Embryonic facial prominence (tissue), 1 donor: ENCODE measurements at regions not wholly inside any gene's neighbourhood (a gene's known extent, or its start where the extent isn't known, plus 50 kb on each side); places are given as distances from the start of the nearest gene placed in this dataset.
"Not testable (repeated sequence)": the region's sequence is repeated elsewhere in the genome, so short reads cannot be mapped to it uniquely, and the experiment has no call there.

Experiments
- DNase-seq: peaks from one replicate; pipeline ENCODE4 v3.0.0-alpha.2; 2016; ENCODE audit errors: extremely low spot score

- DNase-seq, result no peak
Observed at GRCh38 chr9:113665064-113665463, 201.5 kb downstream of the RGS3 start.

- DNase-seq, result no peak
Observed at GRCh38 chr9:113665756-113666155, 202.2 kb downstream of the RGS3 start.

- DNase-seq, result no peak
Observed at GRCh38 chr9:113668061-113668460, 204.5 kb downstream of the RGS3 start.

GRCh38 chr9:113669522-113670115 lies 206.1 kb downstream of the RGS3 start:
- DNase-seq, result no peak

GRCh38 chr9:113673726-113674125 lies 202.4 kb upstream of the ZNF618 start:
- DNase-seq, result no peak

- no peak for DNase-seq
Observed at GRCh38 chr9:113674436-113674835, 201.7 kb upstream of the ZNF618 start.

- DNase-seq, result no peak
Observed at GRCh38 chr9:113675475-113675941, 200.6 kb upstream of the ZNF618 start.

GRCh38 chr9:113677057-113677456 lies 199.1 kb upstream of the ZNF618 start:
- DNase-seq, result no peak

- DNase-seq, result no peak
Observed at GRCh38 chr9:113677569-113677968, 198.5 kb upstream of the ZNF618 start.

GRCh38 chr9:113678119-113678858 lies 197.8 kb upstream of the ZNF618 start:
- no peak for DNase-seq

GRCh38 chr9:113678859-113679256 lies 197.3 kb upstream of the ZNF618 start:
- no peak for DNase-seq

GRCh38 chr9:113682297-113682771 lies 193.8 kb upstream of the ZNF618 start:
- no peak for DNase-seq

GRCh38 chr9:113685636-113686035 lies 190.5 kb upstream of the ZNF618 start:
- not testable (repeated sequence) for DNase-seq

- DNase-seq, result no peak
Observed at GRCh38 chr9:113687107-113687679, 188.9 kb upstream of the ZNF618 start.

- no peak for DNase-seq
Observed at GRCh38 chr9:113687680-113688371, 188.3 kb upstream of the ZNF618 start.

- DNase-seq, result no peak
Observed at GRCh38 chr9:113690055-113690740, 185.9 kb upstream of the ZNF618 start.

GRCh38 chr9:113692256-113692655 lies 183.9 kb upstream of the ZNF618 start:
- no peak for DNase-seq

GRCh38 chr9:113694912-113695311 lies 181.2 kb upstream of the ZNF618 start:
- DNase-seq, result no peak

- DNase-seq, result no peak
Observed at GRCh38 chr9:113695440-113695851, 180.7 kb upstream of the ZNF618 start.

- DNase-seq, result no peak
Observed at GRCh38 chr9:113695901-113696300, 180.2 kb upstream of the ZNF618 start.
